GM18511 (cell line): ENCODE measurements at regions not wholly inside any gene's neighbourhood (a gene's known extent, or its start where the extent isn't known, plus 50 kb on each side); places are given as distances from the start of the nearest gene placed in this dataset.
"Not testable (repeated sequence)": the region's sequence is repeated elsewhere in the genome, so short reads cannot be mapped to it uniquely, and the experiment has no call there.

Experiments
- ATAC-seq: cut with Tn5 transposase; IDR thresholded peaks from one replicate; pipeline ENCODE4 v1.9.1; 2021; ENCODE audit warnings: mild to moderate bottlenecking, moderate library complexity; ENCODE audit not compliant: unreplicated experiment

DNA sequence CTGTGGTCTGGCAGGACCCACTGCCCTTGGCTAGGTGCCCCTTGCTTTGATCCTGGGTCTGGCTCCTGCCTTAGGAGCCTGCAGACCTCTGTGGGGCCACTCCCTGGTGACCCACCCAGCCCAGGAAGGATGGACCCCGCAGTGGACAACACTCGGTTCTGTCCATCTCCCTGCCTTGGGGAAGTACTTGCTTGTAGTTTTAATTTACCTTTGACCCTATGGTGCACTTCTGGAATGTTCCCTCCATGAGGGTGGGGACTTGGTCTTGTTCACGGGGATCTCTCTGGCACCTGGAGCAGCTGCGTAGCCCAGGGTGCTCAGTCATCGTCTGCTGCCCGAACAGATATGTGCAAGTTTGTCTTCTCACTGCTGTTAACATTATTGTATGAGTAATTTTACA lies 171.3 kb downstream of the TRIM43 start:
- ATAC-seq, result not testable (repeated sequence)

- ATAC-seq, result not testable (repeated sequence)
Observed at GRCh38 chr2:95764966-95765365, 173.2 kb downstream of the TRIM43 start.

GRCh38 chr2:95765925-95766910 lies 174.4 kb downstream of the TRIM43 start:
- not testable (repeated sequence) for ATAC-seq

- ATAC-seq, result not testable (repeated sequence)
Observed at GRCh38 chr2:95767531-95767930, 175.7 kb downstream of the TRIM43 start.

GRCh38 chr2:95767950-95768349 lies 176.1 kb downstream of the TRIM43 start:
- not testable (repeated sequence) for ATAC-seq

DNA sequence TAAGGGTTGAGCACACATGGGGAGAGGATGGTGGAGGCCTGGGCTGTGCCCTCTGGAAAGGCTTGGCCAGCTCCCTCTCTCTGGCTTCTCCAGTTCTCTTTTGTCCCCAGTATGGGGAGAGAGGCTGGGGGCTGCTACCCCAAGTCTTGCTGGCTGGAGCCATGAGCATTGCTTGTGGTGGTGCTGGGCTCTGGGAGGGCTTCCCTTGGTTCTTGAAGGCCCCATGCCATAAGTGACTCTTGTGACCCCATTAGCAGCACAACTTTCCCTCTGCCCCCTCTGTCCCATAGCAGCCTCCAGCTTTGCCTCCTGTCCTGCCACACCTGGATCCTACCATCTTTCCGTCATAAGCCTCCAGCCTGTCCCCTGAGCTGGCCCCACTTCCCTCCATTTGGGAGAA lies 177.5 kb downstream of the TRIM43 start:
- ATAC-seq, result not testable (repeated sequence)

DNA sequence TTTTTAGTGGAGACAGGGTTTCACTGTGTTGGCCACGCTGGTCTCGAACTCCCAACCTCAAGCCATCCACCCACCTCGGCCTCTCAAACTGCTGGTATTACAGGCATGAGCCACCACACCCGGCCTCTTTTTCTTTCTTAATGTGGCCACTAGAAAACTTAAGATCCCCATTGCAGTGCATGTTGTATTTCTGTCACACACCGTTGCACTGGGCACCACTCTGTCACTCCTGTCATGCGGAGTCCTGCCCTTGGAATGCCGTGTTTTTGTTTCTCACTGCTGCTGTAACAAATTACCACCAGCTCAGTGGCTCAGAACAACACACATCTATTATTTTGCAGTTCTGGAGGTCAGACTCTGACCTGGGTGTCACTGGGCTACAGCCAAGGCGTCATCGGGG lies 178.9 kb downstream of the TRIM43 start:
- ATAC-seq, result not testable (repeated sequence)

GRCh38 chr2:95774322-95775192 lies 182.8 kb downstream of the TRIM43 start:
- ATAC-seq, result not testable (repeated sequence)

- ATAC-seq, result peak; percentile 51
Observed at GRCh38 chr2:95775193-95775531, 183.4 kb downstream of the TRIM43 start.
